ENCODE measurements at regions not wholly inside any gene's neighbourhood (a gene's known extent, or its start where the extent isn't known, plus 50 kb on each side); places are given as distances from the start of the nearest gene placed in this dataset.

DNA sequence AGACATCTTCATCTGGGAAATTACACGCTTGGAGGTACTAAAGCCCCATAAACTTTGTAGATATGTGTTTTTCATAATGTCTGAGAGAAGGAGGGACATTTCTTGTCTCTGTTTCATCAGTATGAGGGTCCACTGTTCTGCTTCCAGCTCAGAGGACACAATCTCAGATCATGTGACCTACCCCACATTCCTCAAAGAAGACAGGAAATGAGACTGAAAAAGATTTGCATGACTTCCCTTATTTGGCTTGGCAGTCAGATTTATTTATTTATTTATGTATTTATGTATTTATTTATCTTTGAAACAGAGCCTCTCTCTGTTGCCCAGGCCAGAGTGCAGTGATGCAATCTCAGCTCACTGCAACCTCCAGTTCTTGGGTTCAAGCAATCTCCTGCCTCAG is 463.7 kb upstream of the RGPD4 start:
- intact Hi-C loops (cut with DNase I), result no loop called here

DNA sequence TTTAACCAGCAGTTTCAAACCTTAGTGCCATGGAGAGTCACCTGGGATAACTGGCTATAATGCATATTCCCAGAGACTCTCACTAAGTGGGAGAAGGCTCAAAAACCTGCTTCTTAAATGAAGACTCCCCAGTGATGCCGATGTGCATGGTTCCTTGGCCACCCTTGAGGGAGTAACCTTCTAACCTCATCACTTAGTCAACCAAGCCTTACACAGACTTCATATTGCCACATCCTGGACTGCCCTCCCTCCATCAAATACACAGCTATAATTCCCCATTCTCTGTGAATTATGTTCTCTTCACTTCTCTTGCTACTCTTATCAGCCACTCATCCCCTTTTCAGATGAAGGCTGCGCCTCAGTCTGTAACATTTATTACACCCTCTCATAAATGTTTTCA is 462.9 kb upstream of the RGPD4 start:
- H3K4me3 ChIP-seq, result no peak overlapping the region
- intact Hi-C loops (cut with DNase I), result no loop called here
- no peaks in the 10 kb centered on the region for H3K4me1 ChIP-seq
- no peaks in the 10 kb centered on the region for H3K36me3 ChIP-seq (replicated peaks in 1 of 2; ENCODE audit: insufficient read depth in 1 of 2, low read depth in 2 of 2)
- H3K27ac ChIP-seq, result no peak overlapping the region
- no peak for ATAC-seq
- WGBS, 2 donors, result 79 to 86% methylated on average over 2 of the region's 2 CpGs
- TF ChIP-seq POLR2A (IDR thresholded peaks at IDR 0.05), result no peak
- H3K27me3 ChIP-seq, result no peaks in the 10 kb centered on the region
- no peaks in the 10 kb centered on the region for H3K9me3 ChIP-seq
- DNase-seq, result no peak

More for the DNA sequence above, 463.7 kb upstream of the RGPD4 start:
- TF ChIP-seq POLR2A (IDR thresholded peaks at IDR 0.05), result no peak
- TF ChIP-seq, protein P1, sequence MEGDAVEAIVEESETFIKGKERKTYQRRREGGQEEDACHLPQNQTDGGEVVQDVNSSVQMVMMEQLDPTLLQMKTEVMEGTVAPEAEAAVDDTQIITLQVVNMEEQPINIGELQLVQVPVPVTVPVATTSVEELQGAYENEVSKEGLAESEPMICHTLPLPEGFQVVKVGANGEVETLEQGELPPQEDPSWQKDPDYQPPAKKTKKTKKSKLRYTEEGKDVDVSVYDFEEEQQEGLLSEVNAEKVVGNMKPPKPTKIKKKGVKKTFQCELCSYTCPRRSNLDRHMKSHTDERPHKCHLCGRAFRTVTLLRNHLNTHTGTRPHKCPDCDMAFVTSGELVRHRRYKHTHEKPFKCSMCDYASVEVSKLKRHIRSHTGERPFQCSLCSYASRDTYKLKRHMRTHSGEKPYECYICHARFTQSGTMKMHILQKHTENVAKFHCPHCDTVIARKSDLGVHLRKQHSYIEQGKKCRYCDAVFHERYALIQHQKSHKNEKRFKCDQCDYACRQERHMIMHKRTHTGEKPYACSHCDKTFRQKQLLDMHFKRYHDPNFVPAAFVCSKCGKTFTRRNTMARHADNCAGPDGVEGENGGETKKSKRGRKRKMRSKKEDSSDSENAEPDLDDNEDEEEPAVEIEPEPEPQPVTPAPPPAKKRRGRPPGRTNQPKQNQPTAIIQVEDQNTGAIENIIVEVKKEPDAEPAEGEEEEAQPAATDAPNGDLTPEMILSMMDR (IDR thresholded peaks at IDR 0.05), result no peak
- H3K27ac ChIP-seq, result no peak overlapping the region
- H3K36me3 ChIP-seq (replicated peaks in 1 of 2; ENCODE audit: insufficient read depth in 1 of 2, low read depth in 2 of 2), result no peaks in the 10 kb centered on the region
- H3K4me1 ChIP-seq, result no peaks in the 10 kb centered on the region
- no peaks in the 10 kb centered on the region for H3K9me3 ChIP-seq
- H3K4me3 ChIP-seq, result no peak overlapping the region
- WGBS, 2 donors, result 81 to 91% methylated on average over 1 of the region's 1 CpG
- ATAC-seq (no peak), DNase-seq (no peak)
- H3K27me3 ChIP-seq, result no peaks in the 10 kb centered on the region

GRCh38 chr2:107364361-107364950 is 462.2 kb upstream of the RGPD4 start:
- TF ChIP-seq, protein P1 (IDR thresholded peaks at IDR 0.05), result no peak
- TF ChIP-seq POLR2A (IDR thresholded peaks at IDR 0.05), result no peak
- intact Hi-C loops (cut with DNase I), result no loop called here
- H3K27me3 ChIP-seq, result no peaks in the 10 kb centered on the region
- H3K4me3 ChIP-seq, result no peak overlapping the region
- DNase-seq (no peak), ATAC-seq (no peak)
- H3K27ac ChIP-seq, result no peak overlapping the region
- H3K9me3 ChIP-seq, result no peaks in the 10 kb centered on the region
- no peaks in the 10 kb centered on the region for H3K36me3 ChIP-seq (replicated peaks in 1 of 2; ENCODE audit: insufficient read depth in 1 of 2, low read depth in 2 of 2)
- 79 to 82% methylated on average over 4 of the region's 4 CpGs for WGBS, 2 donors
- no peaks in the 10 kb centered on the region for H3K4me1 ChIP-seq

DNA sequence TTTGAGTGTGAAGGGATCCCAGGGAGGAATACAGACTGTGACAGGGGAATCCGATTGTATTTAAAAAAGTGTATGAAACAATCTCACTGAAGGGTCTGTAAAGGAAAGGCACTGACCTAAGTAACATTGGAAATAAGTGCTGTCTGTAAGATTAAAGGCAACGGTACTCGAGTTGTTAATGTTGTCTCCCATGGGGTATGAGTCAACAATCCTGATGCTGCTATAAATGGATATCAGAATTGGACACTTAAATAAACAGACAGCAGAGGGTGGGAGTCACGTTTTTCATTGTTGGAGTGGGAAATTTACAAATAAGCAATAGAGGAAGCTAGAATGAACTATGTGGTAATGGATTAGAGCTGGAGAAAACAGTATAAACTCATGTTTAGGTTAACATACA is 452.4 kb upstream of the RGPD4 start:
- TF ChIP-seq POLR2A (IDR thresholded peaks at IDR 0.05), result no peak
- TF ChIP-seq, protein P1 (IDR thresholded peaks at IDR 0.05), result no peak
- 24 to 34% methylated on average over 4 of the region's 4 CpGs for WGBS, 2 donors
- Histone ChIP-seq H3K9me3 (no peaks in the 10 kb centered on the region), H3K27me3 (no peaks in the 10 kb centered on the region), H3K36me3 (replicated peaks in 1 of 2; ENCODE audit: insufficient read depth in 1 of 2, low read depth in 2 of 2) (no peaks in the 10 kb centered on the region), H3K27ac (no peak overlapping the region), H3K4me1 (no peaks in the 10 kb centered on the region), H3K4me3 (no peak overlapping the region)
- ATAC-seq, result no peak
- DNase-seq, result no peak
- intact Hi-C loops (cut with DNase I), result no loop called here

GRCh38 chr2:107376909-107377308 is 449.8 kb upstream of the RGPD4 start:
- intact Hi-C loops (cut with DNase I), result no loop called here
- H3K36me3 ChIP-seq (replicated peaks in 1 of 2; ENCODE audit: insufficient read depth in 1 of 2, low read depth in 2 of 2), result no peaks in the 10 kb centered on the region
- no peak overlapping the region for H3K4me3 ChIP-seq
- no peaks in the 10 kb centered on the region for H3K4me1 ChIP-seq
- no peak for DNase-seq
- no peaks in the 10 kb centered on the region for H3K9me3 ChIP-seq
- WGBS, 2 donors, result 44 to 52% methylated on average over 4 of the region's 4 CpGs
- no peak for ATAC-seq
- no peaks in the 10 kb centered on the region for H3K27me3 ChIP-seq
- TF ChIP-seq POLR2A (IDR thresholded peaks at IDR 0.05), result no peak
- TF ChIP-seq, protein P1 (IDR thresholded peaks at IDR 0.05), result no peak
- no peak overlapping the region for H3K27ac ChIP-seq
